ENCODE measurements at regions not wholly inside any gene's neighbourhood (a gene's known extent, or its start where the extent isn't known, plus 50 kb on each side); places are given as distances from the start of the nearest gene placed in this dataset.

DNA sequence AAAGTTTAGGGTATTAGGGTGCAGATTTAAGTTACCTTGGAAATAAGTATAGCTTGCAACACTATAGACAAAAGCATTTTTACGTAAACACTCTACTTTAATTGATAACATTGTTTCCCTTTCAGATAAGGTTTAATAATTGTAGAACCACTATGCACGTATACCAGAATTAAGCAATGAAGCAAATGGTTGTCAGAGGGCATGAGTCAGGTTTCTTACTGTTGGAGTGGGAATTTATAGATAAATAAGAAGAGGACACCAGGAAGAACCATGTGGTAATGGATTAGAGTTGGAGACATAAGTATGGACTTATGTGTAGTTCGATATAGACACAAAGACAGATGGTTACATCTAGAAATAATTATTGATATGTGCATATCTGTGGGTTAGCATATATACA lies 355.6 kb downstream of the ETV1 start:
- TF ChIP-seq GABPA (IDR thresholded peaks at IDR 0.05 in 1 of 2, conservative IDR thresholded peaks at IDR 0.05 in 1 of 2) (no peak), RAD21 (IDR thresholded peaks at IDR 0.05) (no peak), TAF1 (conservative IDR thresholded peaks at IDR 0.05) (no peak), YY1 (IDR thresholded peaks at IDR 0.05) (no peak), SP1 (IDR thresholded peaks at IDR 0.05) (no peak)
- TF ChIP-seq, protein P1, sequence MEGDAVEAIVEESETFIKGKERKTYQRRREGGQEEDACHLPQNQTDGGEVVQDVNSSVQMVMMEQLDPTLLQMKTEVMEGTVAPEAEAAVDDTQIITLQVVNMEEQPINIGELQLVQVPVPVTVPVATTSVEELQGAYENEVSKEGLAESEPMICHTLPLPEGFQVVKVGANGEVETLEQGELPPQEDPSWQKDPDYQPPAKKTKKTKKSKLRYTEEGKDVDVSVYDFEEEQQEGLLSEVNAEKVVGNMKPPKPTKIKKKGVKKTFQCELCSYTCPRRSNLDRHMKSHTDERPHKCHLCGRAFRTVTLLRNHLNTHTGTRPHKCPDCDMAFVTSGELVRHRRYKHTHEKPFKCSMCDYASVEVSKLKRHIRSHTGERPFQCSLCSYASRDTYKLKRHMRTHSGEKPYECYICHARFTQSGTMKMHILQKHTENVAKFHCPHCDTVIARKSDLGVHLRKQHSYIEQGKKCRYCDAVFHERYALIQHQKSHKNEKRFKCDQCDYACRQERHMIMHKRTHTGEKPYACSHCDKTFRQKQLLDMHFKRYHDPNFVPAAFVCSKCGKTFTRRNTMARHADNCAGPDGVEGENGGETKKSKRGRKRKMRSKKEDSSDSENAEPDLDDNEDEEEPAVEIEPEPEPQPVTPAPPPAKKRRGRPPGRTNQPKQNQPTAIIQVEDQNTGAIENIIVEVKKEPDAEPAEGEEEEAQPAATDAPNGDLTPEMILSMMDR (IDR thresholded peaks at IDR 0.05; ENCODE audit: low read depth, low read length, missing input control), result no peak
- TF ChIP-seq, protein P2, sequence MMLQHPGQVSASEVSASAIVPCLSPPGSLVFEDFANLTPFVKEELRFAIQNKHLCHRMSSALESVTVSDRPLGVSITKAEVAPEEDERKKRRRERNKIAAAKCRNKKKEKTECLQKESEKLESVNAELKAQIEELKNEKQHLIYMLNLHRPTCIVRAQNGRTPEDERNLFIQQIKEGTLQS (IDR thresholded peaks at IDR 0.05), result no peak
- TF ChIP-seq, protein P3, sequence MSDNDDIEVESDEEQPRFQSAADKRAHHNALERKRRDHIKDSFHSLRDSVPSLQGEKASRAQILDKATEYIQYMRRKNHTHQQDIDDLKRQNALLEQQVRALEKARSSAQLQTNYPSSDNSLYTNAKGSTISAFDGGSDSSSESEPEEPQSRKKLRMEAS (IDR thresholded peaks at IDR 0.05), result no peak
- TF ChIP-seq, protein P4, sequence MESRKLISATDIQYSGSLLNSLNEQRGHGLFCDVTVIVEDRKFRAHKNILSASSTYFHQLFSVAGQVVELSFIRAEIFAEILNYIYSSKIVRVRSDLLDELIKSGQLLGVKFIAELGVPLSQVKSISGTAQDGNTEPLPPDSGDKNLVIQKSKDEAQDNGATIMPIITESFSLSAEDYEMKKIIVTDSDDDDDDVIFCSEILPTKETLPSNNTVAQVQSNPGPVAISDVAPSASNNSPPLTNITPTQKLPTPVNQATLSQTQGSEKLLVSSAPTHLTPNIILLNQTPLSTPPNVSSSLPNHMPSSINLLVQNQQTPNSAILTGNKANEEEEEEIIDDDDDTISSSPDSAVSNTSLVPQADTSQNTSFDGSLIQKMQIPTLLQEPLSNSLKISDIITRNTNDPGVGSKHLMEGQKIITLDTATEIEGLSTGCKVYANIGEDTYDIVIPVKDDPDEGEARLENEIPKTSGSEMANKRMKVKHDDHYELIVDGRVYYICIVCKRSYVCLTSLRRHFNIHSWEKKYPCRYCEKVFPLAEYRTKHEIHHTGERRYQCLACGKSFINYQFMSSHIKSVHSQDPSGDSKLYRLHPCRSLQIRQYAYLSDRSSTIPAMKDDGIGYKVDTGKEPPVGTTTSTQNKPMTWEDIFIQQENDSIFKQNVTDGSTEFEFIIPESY (IDR thresholded peaks at IDR 0.05), result no peak

Measured in liver (tissue), 3 donors.